Sigmoid colon (tissue), 4 donors: ENCODE measurements at regions not wholly inside any gene's neighbourhood (a gene's known extent, or its start where the extent isn't known, plus 50 kb on each side); places are given as distances from the start of the nearest gene placed in this dataset.

Source experiments
- CTCF ChIP-seq, 4 experiments: fragments of 450-650 bp in 3 of 4; fragments of 200-600 bp in 1 of 4; IDR thresholded peaks; one replicate each; pipeline ENCODE4 v1.5.1; 2016 to 2019; ENCODE audit warnings: antibody characterized with exemption in 4 of 4, mild to moderate bottlenecking in 3 of 4, moderate library complexity in 2 of 4
- EP300 ChIP-seq, 4 donors: sonication (generic); formaldehyde crosslinking; IDR thresholded peaks; one replicate each; pipeline ENCODE4 v1.6.1; 2017; ENCODE audit warnings: antibody characterized with exemption in 4 of 4
- POLR2A ChIP-seq, 2 donors: fragments of 450-650 bp; IDR thresholded peaks; one replicate each; pipeline ENCODE4 v1.6.1; 2016; ENCODE audit warnings: antibody characterized with exemption in 2 of 2, mild to moderate bottlenecking in 2 of 2, moderate library complexity in 2 of 2
- POLR2AphosphoS5 ChIP-seq, 4 donors: sonication (generic); formaldehyde crosslinking; IDR thresholded peaks; one replicate each; pipeline ENCODE4 v1.6.1; 2017; ENCODE audit warnings: antibody characterized with exemption in 4 of 4

DNA sequence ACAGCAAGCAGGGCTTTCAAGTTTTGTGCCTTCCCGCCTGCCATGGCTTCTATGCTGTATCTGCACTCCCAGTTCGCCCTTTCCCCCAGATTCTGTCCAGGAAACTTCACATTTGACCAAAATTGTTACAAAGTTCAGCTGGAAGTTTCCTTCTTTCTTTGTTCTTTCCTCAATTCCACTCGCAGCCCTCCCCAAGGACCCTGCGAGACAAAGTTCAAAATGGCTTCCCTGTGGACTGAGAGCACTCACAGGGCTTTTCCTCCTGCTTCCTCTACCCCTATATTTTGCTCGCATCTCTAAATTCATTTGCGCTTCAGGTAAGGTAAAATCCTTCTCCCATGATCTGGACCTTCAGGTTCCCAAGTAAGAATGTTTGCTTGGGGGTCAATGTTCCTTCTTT is 1348.4 kb upstream of the B3GALT2 start:
- TF ChIP-seq CTCF (IDR thresholded peaks at IDR 0.05) (no peak), POLR2AphosphoS5 (IDR thresholded peaks at IDR 0.05) (no peak), POLR2A (IDR thresholded peaks at IDR 0.05) (no peak), EP300 (IDR thresholded peaks at IDR 0.05) (no peak)
